ENCODE measurements at regions not wholly inside any gene's neighbourhood (a gene's known extent, or its start where the extent isn't known, plus 50 kb on each side); places are given as distances from the start of the nearest gene placed in this dataset.
"Not testable (repeated sequence)": the region's sequence is repeated elsewhere in the genome, so short reads cannot be mapped to it uniquely, and the experiment has no call there.

GRCh38 chr6:167676000-167676665 is 150.6 kb upstream of the AFDN start:
- DNase-seq = no peak

GRCh38 chr6:167676666-167677421 is 149.9 kb upstream of the AFDN start:
- no peak for DNase-seq

- DNase-seq = no peak
These were observed 149.3 kb upstream of the AFDN start for GRCh38 chr6:167677422-167677789.

- DNase-seq = no peak
These were observed 148.3 kb upstream of the AFDN start for GRCh38 chr6:167678102-167679101.

GRCh38 chr6:167679122-167679736 is 147.5 kb upstream of the AFDN start:
- DNase-seq = no peak

GRCh38 chr6:167679790-167680604 is 146.7 kb upstream of the AFDN start:
- DNase-seq = no peak

- DNase-seq = no peak
These were observed 146.0 kb upstream of the AFDN start for GRCh38 chr6:167680605-167681149.

- no peak for DNase-seq
These were observed 144.6 kb upstream of the AFDN start for GRCh38 chr6:167682125-167682524.

- DNase-seq = no peak
These were observed 144.1 kb upstream of the AFDN start for GRCh38 chr6:167682546-167683027.

- DNase-seq = no peak
These were observed 143.5 kb upstream of the AFDN start for GRCh38 chr6:167683028-167683862.

GRCh38 chr6:167684276-167685104 is 142.2 kb upstream of the AFDN start:
- no peak for DNase-seq

- DNase-seq = no peak
These were observed 141.1 kb upstream of the AFDN start for GRCh38 chr6:167685654-167686053.

GRCh38 chr6:167686204-167686893 is 140.4 kb upstream of the AFDN start:
- DNase-seq = no peak

- DNase-seq = no peak
These were observed 139.5 kb upstream of the AFDN start for GRCh38 chr6:167687116-167687725.

GRCh38 chr6:167688123-167688522 is 138.6 kb upstream of the AFDN start:
- no peak for DNase-seq

- no peak for DNase-seq
These were observed 137.4 kb upstream of the AFDN start for GRCh38 chr6:167689278-167689677.

- DNase-seq = no peak
These were observed 137.0 kb upstream of the AFDN start for GRCh38 chr6:167689751-167690150.

- DNase-seq = not testable (repeated sequence)
These were observed 136.4 kb upstream of the AFDN start for GRCh38 chr6:167690167-167690922.

All from activated CD4-positive, alpha-beta T cell treated with anti-CD3 and anti-CD28 coated beads, Interleukin-2, amount 50 U/mL, for 16 hours (primary cell).